IMR-90 (cell line): ENCODE measurements at regions not wholly inside any gene's neighbourhood (a gene's known extent, or its start where the extent isn't known, plus 50 kb on each side); places are given as distances from the start of the nearest gene placed in this dataset.

Experiments used
- CEBPB ChIP-seq: IDR thresholded peaks from 2 replicates; pipeline ENCODE4 v1.6.1; 2012; ENCODE audit warnings: low read depth, low read length, improper control_type of control experiment
- CHD1 ChIP-seq: IDR thresholded peaks from 2 replicates; pipeline ENCODE4 v1.6.1; 2012; ENCODE audit warnings: low read depth, low read length, improper control_type of control experiment
- MAFK ChIP-seq: IDR thresholded peaks from 2 replicates; pipeline ENCODE4 v1.6.1; 2012; ENCODE audit warnings: low read depth, low read length, improper control_type of control experiment
- NFE2L2 ChIP-seq: fragments of 150-350 bp; IDR thresholded peaks from 2 replicates; pipeline ENCODE4 v1.6.1; 2016; ENCODE audit warnings: low read depth, mild to moderate bottlenecking, low read length
- POLR2A ChIP-seq: IDR thresholded peaks from 2 replicates; pipeline ENCODE4 v1.6.1; 2012; ENCODE audit warnings: mild to moderate bottlenecking, low read depth, low read length
- RCOR1 ChIP-seq: IDR thresholded peaks from 2 replicates; pipeline ENCODE4 v1.6.1; 2012; ENCODE audit warnings: mild to moderate bottlenecking, low read length, improper control_type of control experiment; ENCODE audit not compliant: insufficient replicate concordance
- SMC3 ChIP-seq: fragments of 150-350 bp; IDR thresholded peaks from 2 replicates; pipeline ENCODE4 v1.6.1; 2016; ENCODE audit warnings: low read depth, mild to moderate bottlenecking, antibody characterized with exemption, low read length, moderate library complexity
- TF ChIP-seq, protein P1 (sequence below): conservative IDR thresholded peaks from 2 replicates; pipeline ENCODE4 v1.5.1; 2012; ENCODE audit warnings: mild to moderate bottlenecking, low read depth, low read length, improper control_type of control experiment

- TF ChIP-seq POLR2A: no peak
- no peak for TF ChIP-seq MAFK
- TF ChIP-seq, protein P1, sequence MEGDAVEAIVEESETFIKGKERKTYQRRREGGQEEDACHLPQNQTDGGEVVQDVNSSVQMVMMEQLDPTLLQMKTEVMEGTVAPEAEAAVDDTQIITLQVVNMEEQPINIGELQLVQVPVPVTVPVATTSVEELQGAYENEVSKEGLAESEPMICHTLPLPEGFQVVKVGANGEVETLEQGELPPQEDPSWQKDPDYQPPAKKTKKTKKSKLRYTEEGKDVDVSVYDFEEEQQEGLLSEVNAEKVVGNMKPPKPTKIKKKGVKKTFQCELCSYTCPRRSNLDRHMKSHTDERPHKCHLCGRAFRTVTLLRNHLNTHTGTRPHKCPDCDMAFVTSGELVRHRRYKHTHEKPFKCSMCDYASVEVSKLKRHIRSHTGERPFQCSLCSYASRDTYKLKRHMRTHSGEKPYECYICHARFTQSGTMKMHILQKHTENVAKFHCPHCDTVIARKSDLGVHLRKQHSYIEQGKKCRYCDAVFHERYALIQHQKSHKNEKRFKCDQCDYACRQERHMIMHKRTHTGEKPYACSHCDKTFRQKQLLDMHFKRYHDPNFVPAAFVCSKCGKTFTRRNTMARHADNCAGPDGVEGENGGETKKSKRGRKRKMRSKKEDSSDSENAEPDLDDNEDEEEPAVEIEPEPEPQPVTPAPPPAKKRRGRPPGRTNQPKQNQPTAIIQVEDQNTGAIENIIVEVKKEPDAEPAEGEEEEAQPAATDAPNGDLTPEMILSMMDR: no peak
- TF ChIP-seq CHD1: no peak
- no peak for TF ChIP-seq SMC3
- TF ChIP-seq RCOR1: no peak
- TF ChIP-seq CEBPB: no peak
- no peak for TF ChIP-seq NFE2L2
Measured at GRCh38 chr5:67476995-67477394, 280.4 kb upstream of the CD180 start.
